ENCODE measurements at regions not wholly inside any gene's neighbourhood (a gene's known extent, or its start where the extent isn't known, plus 50 kb on each side); places are given as distances from the start of the nearest gene placed in this dataset.

GRCh38 chr7:114225784-114226183 lies 188.8 kb upstream of the FOXP2 start (continued):
- no peak for TF ChIP-seq REST (IDR thresholded peaks at IDR 0.05; ENCODE audit: low read depth)
- no peak for TF ChIP-seq EGR1 (IDR thresholded peaks at IDR 0.05; ENCODE audit: low read depth)
- no peak for TF ChIP-seq EZH2 (IDR thresholded peaks at IDR 0.05)
- TF ChIP-seq YY1 (IDR thresholded peaks at IDR 0.05; ENCODE audit: extremely low read depth, insufficient replicate concordance, low read depth, low read length) = no peak
- no peak for TF ChIP-seq POLR2AphosphoS5 (IDR thresholded peaks at IDR 0.05; ENCODE audit: low read depth, low read length)
- TF ChIP-seq CEBPB (IDR thresholded peaks at IDR 0.05; ENCODE audit: low read depth) = no peak
- TF ChIP-seq MAX (IDR thresholded peaks at IDR 0.05) = no peak

DNA sequence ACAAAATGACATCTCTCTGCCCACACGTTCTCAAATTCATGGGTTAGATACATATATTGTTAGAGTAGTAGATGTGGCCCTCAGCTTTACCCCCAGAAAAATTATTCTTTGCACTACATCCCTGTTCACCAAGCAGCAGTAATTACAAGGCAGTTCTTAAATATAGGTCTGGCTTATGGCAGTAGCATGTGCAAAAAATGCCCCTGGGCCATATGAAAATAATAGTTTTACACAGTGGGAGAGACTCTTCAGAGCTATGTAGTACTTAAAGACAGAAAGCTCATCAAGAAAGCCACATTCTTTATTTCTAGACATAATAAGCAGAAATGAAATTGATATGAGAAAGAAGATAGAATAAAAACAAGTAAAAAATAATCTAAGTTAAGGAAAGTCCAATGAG lies 196.3 kb upstream of the FOXP2 start:
- Histone ChIP-seq H3K79me2 (ENCODE audit: insufficient read depth, low read length) (no peaks in the 10 kb centered on the region), H3K27me3 (ENCODE audit: insufficient read depth, low read length) (no peaks in the 10 kb centered on the region), H3K4me1 (ENCODE audit: control insufficient read depth in 1 of 2, insufficient read depth in 2 of 2, low read length in 2 of 2) (no peaks in the 10 kb centered on the region), H2AFZ (ENCODE audit: low read depth, low read length, poor library complexity, severe bottlenecking) (no peak overlapping the region), H3K9me3 (ENCODE audit: control insufficient read depth in 1 of 2, insufficient read depth in 1 of 2, low read depth in 1 of 2, low read length in 2 of 2) (no peaks in the 10 kb centered on the region), H3K4me3 (replicated peaks in 1 of 2; ENCODE audit: low read depth in 1 of 2, low read length in 2 of 2) (no peak overlapping the region), H4K20me1 (ENCODE audit: insufficient read depth) (no peaks in the 10 kb centered on the region), H3K9ac (ENCODE audit: low read length) (no peak overlapping the region), H3K27ac (ENCODE audit: low read depth, low read length) (no peak overlapping the region), H3K9me2 (ENCODE audit: insufficient read depth) (no peaks in the 10 kb centered on the region), H3K4me2 (ENCODE audit: low read length) (no peak overlapping the region), H3K36me3 (ENCODE audit: control insufficient read depth in 1 of 2, insufficient read depth in 2 of 2, low read length in 2 of 2) (no peaks in the 10 kb centered on the region)
- CTCF ChIA-PET = no interaction called here
- DNase-seq (ENCODE audit: low read depth, low spot score) (no peak), ATAC-seq (no peak)
- intact Hi-C loops (cut with micrococcal nuclease) = no loop called here
- RAD21 ChIA-PET (ENCODE audit: low non-redundant PET in 1 of 2, low total read pairs in 2 of 2, uncharacterized antibody in 2 of 2, unreplicated experiment in 2 of 2) = interaction anchor here in 1 of 2 experiments (1.6 kb wide), 1 partner anchor 137 kb away, joined by 3 read pairs; no protein-coding TSS in a partner anchor
- POLR2A ChIA-PET = no interaction called here
- no TSS peak for BruUV-seq (replicated peaks)
- no peak for TF ChIP-seq EGR1 (IDR thresholded peaks at IDR 0.05; ENCODE audit: low read depth)
- no peak for TF ChIP-seq SRF (IDR thresholded peaks at IDR 0.05; ENCODE audit: low read depth)
- no peak for TF ChIP-seq ZFX (IDR thresholded peaks at IDR 0.05)
- no peak for TF ChIP-seq POLR2AphosphoS5 (IDR thresholded peaks at IDR 0.05; ENCODE audit: low read depth, low read length)
- TF ChIP-seq JUND (IDR thresholded peaks at IDR 0.05) = no peak
- TF ChIP-seq REST (IDR thresholded peaks at IDR 0.05; ENCODE audit: low read depth) = no peak
- TF ChIP-seq CBX3 (IDR thresholded peaks at IDR 0.05; ENCODE audit: low read depth) = no peak
- TF ChIP-seq ZNF274 (IDR thresholded peaks at IDR 0.05; ENCODE audit: low read depth, low read length) = no peak
- TF ChIP-seq ELF1 (IDR thresholded peaks at IDR 0.05; ENCODE audit: borderline replicate concordance, low read depth) = no peak
- TF ChIP-seq, protein P1, sequence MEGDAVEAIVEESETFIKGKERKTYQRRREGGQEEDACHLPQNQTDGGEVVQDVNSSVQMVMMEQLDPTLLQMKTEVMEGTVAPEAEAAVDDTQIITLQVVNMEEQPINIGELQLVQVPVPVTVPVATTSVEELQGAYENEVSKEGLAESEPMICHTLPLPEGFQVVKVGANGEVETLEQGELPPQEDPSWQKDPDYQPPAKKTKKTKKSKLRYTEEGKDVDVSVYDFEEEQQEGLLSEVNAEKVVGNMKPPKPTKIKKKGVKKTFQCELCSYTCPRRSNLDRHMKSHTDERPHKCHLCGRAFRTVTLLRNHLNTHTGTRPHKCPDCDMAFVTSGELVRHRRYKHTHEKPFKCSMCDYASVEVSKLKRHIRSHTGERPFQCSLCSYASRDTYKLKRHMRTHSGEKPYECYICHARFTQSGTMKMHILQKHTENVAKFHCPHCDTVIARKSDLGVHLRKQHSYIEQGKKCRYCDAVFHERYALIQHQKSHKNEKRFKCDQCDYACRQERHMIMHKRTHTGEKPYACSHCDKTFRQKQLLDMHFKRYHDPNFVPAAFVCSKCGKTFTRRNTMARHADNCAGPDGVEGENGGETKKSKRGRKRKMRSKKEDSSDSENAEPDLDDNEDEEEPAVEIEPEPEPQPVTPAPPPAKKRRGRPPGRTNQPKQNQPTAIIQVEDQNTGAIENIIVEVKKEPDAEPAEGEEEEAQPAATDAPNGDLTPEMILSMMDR (IDR thresholded peaks at IDR 0.05 in 2 of 3, conservative IDR thresholded peaks at IDR 0.05 in 1 of 3; ENCODE audit: borderline replicate concordance in 1 of 3, insufficient read depth in 1 of 3, low read depth in 2 of 3, low read length in 2 of 3) = no peak
- TF ChIP-seq, protein P2, sequence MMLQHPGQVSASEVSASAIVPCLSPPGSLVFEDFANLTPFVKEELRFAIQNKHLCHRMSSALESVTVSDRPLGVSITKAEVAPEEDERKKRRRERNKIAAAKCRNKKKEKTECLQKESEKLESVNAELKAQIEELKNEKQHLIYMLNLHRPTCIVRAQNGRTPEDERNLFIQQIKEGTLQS (IDR thresholded peaks at IDR 0.05) = no peak
- no peak for TF ChIP-seq TCF7L2 (IDR thresholded peaks at IDR 0.05; ENCODE audit: borderline replicate concordance, extremely low read depth, insufficient read depth, insufficient read length)
- TF ChIP-seq SIN3A (IDR thresholded peaks at IDR 0.05; ENCODE audit: low read depth) = no peak

All from HCT116 (cell line).